ENCODE measurements at regions not wholly inside any gene's neighbourhood (a gene's known extent, or its start where the extent isn't known, plus 50 kb on each side); places are given as distances from the start of the nearest gene placed in this dataset.

- Histone ChIP-seq H3K36me3 (no peaks in the 10 kb centered on the region), H3K4me3 (no peak overlapping the region), H3K9me3 (no peaks in the 10 kb centered on the region), H3K27ac (no peak overlapping the region), H3K27me3 (ENCODE audit: low read depth) (no peaks in the 10 kb centered on the region), H3K4me1 (no peaks in the 10 kb centered on the region)
- ATAC-seq (no peak), DNase-seq (no peak)
- TF ChIP-seq CTCF (IDR thresholded peaks at IDR 0.05), result no peak
- intact Hi-C loops (cut with DNase I), result no loop called here
These were observed 207.8 kb upstream of the ZFP64 start for GRCh38 chr20:52399352-52399751.

- no peak for TF ChIP-seq CTCF (IDR thresholded peaks at IDR 0.05)
- Histone ChIP-seq H3K4me1 (no peaks in the 10 kb centered on the region), H3K27me3 (ENCODE audit: low read depth) (no peaks in the 10 kb centered on the region), H3K9me3 (no peaks in the 10 kb centered on the region), H3K27ac (no peak overlapping the region), H3K36me3 (no peaks in the 10 kb centered on the region), H3K4me3 (no peak overlapping the region)
- DNase-seq (no peak), ATAC-seq (no peak)
- intact Hi-C loops (cut with DNase I), result no loop called here
These were observed 198.0 kb upstream of the ZFP64 start for GRCh38 chr20:52389606-52390005.

- no peak for DNase-seq
- intact Hi-C loops (cut with DNase I), result no loop called here
These were observed 192.5 kb upstream of the ZFP64 start for GRCh38 chr20:52383995-52384621.

GRCh38 chr20:52382933-52383332 lies 191.4 kb upstream of the ZFP64 start:
- TF ChIP-seq CTCF (IDR thresholded peaks at IDR 0.05), result no peak
- no peak for DNase-seq
- intact Hi-C loops (cut with DNase I), result no loop called here
- no peaks in the 10 kb centered on the region for H3K27me3 ChIP-seq (ENCODE audit: low read depth)
- H3K4me1 ChIP-seq, result no peaks in the 10 kb centered on the region
- peak in 1 of 2 donors; percentile 64 for ATAC-seq
- H3K36me3 ChIP-seq, result no peaks in the 10 kb centered on the region
- H3K27ac ChIP-seq, result no peak overlapping the region
- no peaks in the 10 kb centered on the region for H3K9me3 ChIP-seq
- H3K4me3 ChIP-seq, result no peak overlapping the region

More at GRCh38 chr20:52383995-52384621, 192.5 kb upstream of the ZFP64 start:
- Histone ChIP-seq H3K36me3 (no peaks in the 10 kb centered on the region), H3K9me3 (no peaks in the 10 kb centered on the region), H3K27ac (no peak overlapping the region), H3K27me3 (ENCODE audit: low read depth) (no peaks in the 10 kb centered on the region), H3K4me3 (no peak overlapping the region), H3K4me1 (no peaks in the 10 kb centered on the region)
- TF ChIP-seq CTCF (IDR thresholded peaks at IDR 0.05), result no peak
- peak; percentile 66 to 83 for ATAC-seq

- Histone ChIP-seq H3K36me3 (no peaks in the 10 kb centered on the region), H3K27ac (no peak overlapping the region), H3K27me3 (ENCODE audit: low read depth) (no peaks in the 10 kb centered on the region), H3K4me1 (no peaks in the 10 kb centered on the region), H3K4me3 (no peak overlapping the region), H3K9me3 (no peaks in the 10 kb centered on the region)
- ATAC-seq, result peak in 1 of 2 donors; percentile 42
- TF ChIP-seq CTCF (IDR thresholded peaks at IDR 0.05), result peak; percentile 93
- intact Hi-C loops (cut with DNase I), result no loop called here
- DNase-seq, result peak; percentile 52
These were observed 188.3 kb upstream of the ZFP64 start for GRCh38 chr20:52379723-52380336.

All from lower lobe of right lung (tissue), 2 donors.